IMR-90 (cell line): ENCODE measurements at regions not wholly inside any gene's neighbourhood (a gene's known extent, or its start where the extent isn't known, plus 50 kb on each side); places are given as distances from the start of the nearest gene placed in this dataset.

Experiments used
- ATAC-seq: fragments of 200-7000 bp; cut with Tn5 transposase; 2 replicates; pipeline ENCODE4 v1.9.1; 2020; ENCODE audit warnings: low read depth, mild to moderate bottlenecking, moderate library complexity
- BruUV-seq: library from RNA; stranded (reverse); fragments of 400-500 nt; replicated peaks from 2 replicates; lab custom pipeline; 2021; lab: Mats Ljungman, UMichigan
- CTCF ChIA-PET: fragments of 300-600 bp; formaldehyde crosslinking; extraction: SDS; loops from one replicate; lab custom pipeline; 2021; ENCODE audit warnings: antibody characterized with exemption; lab: Yijun Ruan, JAX
- POLR2A ChIA-PET: fragments of 300-600 bp; sonication (Branson Sonifier 250); formaldehyde crosslinking; loops from one replicate; lab custom pipeline; 2022; ENCODE audit warnings: antibody characterized with exemption; ENCODE audit not compliant: unreplicated experiment; lab: Charles Lee
- DNase-seq: peaks from one replicate; pipeline ENCODE4 v3.0.0; 2013
- H2AFZ ChIP-seq: replicated peaks from 2 replicates; pipeline ENCODE3; 2013; ENCODE audit warnings: low read length, mild to moderate bottlenecking; ENCODE audit not compliant: poor library complexity
- H2AK5ac ChIP-seq: 2 replicates; pipeline ENCODE4 v1.6.1; 2013; ENCODE audit warnings: low read depth, low read length, inconsistent platforms
- H2AK9ac ChIP-seq: replicated peaks from 2 replicates; pipeline ENCODE3; 2013; ENCODE audit warnings: mild to moderate bottlenecking, low read depth, low read length, moderate library complexity; ENCODE audit not compliant: poor library complexity
- H2BK120ac ChIP-seq: 2 replicates; pipeline ENCODE4 v1.6.1; 2013; ENCODE audit warnings: low read depth, low read length, inconsistent platforms
- H2BK15ac ChIP-seq: 3 replicates; pipeline ENCODE4 v1.6.1; 2013; ENCODE audit warnings: low read depth, low read length, inconsistent platforms
- H2BK20ac ChIP-seq: 2 replicates; pipeline ENCODE4 v1.6.1; 2013; ENCODE audit warnings: low read depth, mild to moderate bottlenecking, inconsistent platforms, low read length, moderate library complexity
- H2BK5ac ChIP-seq: 2 replicates; pipeline ENCODE4 v1.6.1; 2013; ENCODE audit warnings: mild to moderate bottlenecking, low read depth, low read length, inconsistent platforms; ENCODE audit not compliant: poor library complexity, severe bottlenecking
- H3K14ac ChIP-seq: replicated peaks from 2 replicates; pipeline ENCODE4 v1.6.1; 2013; ENCODE audit warnings: low read depth, low read length, inconsistent platforms
- H3K18ac ChIP-seq: 2 replicates; pipeline ENCODE4 v1.6.1; 2013; ENCODE audit warnings: low read depth, low read length, control low read depth
- H3K23ac ChIP-seq: 2 replicates; pipeline ENCODE4 v1.6.1; 2013; ENCODE audit warnings: low read depth, low read length, inconsistent platforms
- H3K27ac ChIP-seq: 2 replicates; pipeline ENCODE4 v1.5.1; 2013; ENCODE audit warnings: mild to moderate bottlenecking, control low read depth, low read length; ENCODE audit not compliant: insufficient read depth
- H3K27me3 ChIP-seq: 2 replicates; pipeline ENCODE4 v1.6.1; 2013; ENCODE audit warnings: low read length; ENCODE audit not compliant: control insufficient read depth, insufficient read depth
- H3K36me3 ChIP-seq: 2 replicates; pipeline ENCODE4 v1.6.1; 2013; ENCODE audit warnings: low read length, mixed read lengths; ENCODE audit not compliant: control insufficient read depth, insufficient read depth
- H3K4ac ChIP-seq: 2 replicates; pipeline ENCODE4 v1.6.1; 2013; ENCODE audit warnings: low read depth, low read length, inconsistent platforms
- H3K4me1 ChIP-seq: 2 replicates; pipeline ENCODE4 v1.6.1; 2013; ENCODE audit warnings: low read length, mixed read lengths; ENCODE audit not compliant: control insufficient read depth, insufficient read depth
- H3K4me2 ChIP-seq: 2 replicates; pipeline ENCODE4 v1.6.1; 2013; ENCODE audit warnings: low read depth, mild to moderate bottlenecking, control low read depth, low read length, moderate library complexity
- H3K4me3 ChIP-seq: 2 replicates; pipeline ENCODE4 v1.5.1; 2013; ENCODE audit warnings: low read depth, mild to moderate bottlenecking, control low read depth, low read length, moderate library complexity; ENCODE audit not compliant: insufficient read depth
- H3K56ac ChIP-seq: 2 replicates; pipeline ENCODE4 v1.6.1; 2013; ENCODE audit warnings: low read length, inconsistent platforms; ENCODE audit not compliant: insufficient read depth; ENCODE audit errors: extremely low read depth
- H3K79me1 ChIP-seq, 2 experiments: 2 replicates each; pipeline ENCODE4 v1.6.1; 2013; ENCODE audit warnings: low read length in 2 of 2, inconsistent platforms in 1 of 2, low read depth in 1 of 2
- H3K9ac ChIP-seq: 2 replicates; pipeline ENCODE4 v1.6.1; 2013; ENCODE audit warnings: low read depth, low read length, control low read depth
- H3K9me1 ChIP-seq: 2 replicates; pipeline ENCODE4 v1.6.1; 2013; ENCODE audit warnings: low read length, inconsistent platforms; ENCODE audit not compliant: insufficient read depth
- H3K9me3 ChIP-seq: 2 replicates; pipeline ENCODE4 v1.6.1; 2013; ENCODE audit warnings: low read length; ENCODE audit not compliant: control insufficient read depth, insufficient read depth
- H4K20me1 ChIP-seq: 2 replicates; pipeline ENCODE4 v1.6.1; 2013; ENCODE audit warnings: low read length, inconsistent platforms; ENCODE audit not compliant: insufficient read depth
- H4K5ac ChIP-seq: 2 replicates; pipeline ENCODE4 v1.6.1; 2013; ENCODE audit warnings: mild to moderate bottlenecking, low read depth, low read length, control low read depth
- H4K8ac ChIP-seq, 2 experiments: 2 replicates each; pipeline ENCODE4 v1.6.1; 2013; ENCODE audit warnings: low read depth in 2 of 2, low read length in 2 of 2, control low read depth in 1 of 2, inconsistent platforms in 1 of 2
- H4K91ac ChIP-seq: 2 replicates; pipeline ENCODE4 v1.6.1; 2013; ENCODE audit warnings: low read depth, low read length, inconsistent platforms; ENCODE audit not compliant: insufficient read depth
- MAZ ChIP-seq: IDR thresholded peaks from 2 replicates; pipeline ENCODE4 v1.6.1; 2012; ENCODE audit warnings: low read depth, mild to moderate bottlenecking, low read length, improper control_type of control experiment, moderate library complexity, borderline replicate concordance
- MXI1 ChIP-seq: IDR thresholded peaks from 2 replicates; pipeline ENCODE4 v1.6.1; 2012; ENCODE audit warnings: low read depth, mild to moderate bottlenecking, low read length, moderate library complexity, borderline replicate concordance
- NFE2L2 ChIP-seq: fragments of 150-350 bp; IDR thresholded peaks from 2 replicates; pipeline ENCODE4 v1.6.1; 2016; ENCODE audit warnings: low read depth, mild to moderate bottlenecking, low read length
- RAD21 ChIP-seq: IDR thresholded peaks from 2 replicates; pipeline ENCODE4 v1.6.1; 2012; ENCODE audit warnings: low read length, improper control_type of control experiment
- RFX5 ChIP-seq: IDR thresholded peaks from 2 replicates; pipeline ENCODE4 v1.8.0; 2012; ENCODE audit warnings: low read depth, mild to moderate bottlenecking, low read length, moderate library complexity
- WGBS, 2 experiments: methylation state at CpG; one replicate each; pipeline versions ENCODE4 v1.1.5 to v1.1.7; 2013; ENCODE audit warnings: missing lambda C conversion rate in 2 of 2; ENCODE audit not compliant: insufficient read length in 1 of 2; ENCODE audit errors: extremely low coverage in 2 of 2; 5-methylcytosine and 5-hydroxymethylcytosine counted together
- dilution Hi-C: fragments of 300-500 bp; cut with HindIII; formaldehyde crosslinking; loops from one replicate; pipeline ENCODE4 v1.14.3; 2018; ENCODE audit warnings: low sequenced_read_pairs; ENCODE audit not compliant: unreplicated experiment
- in situ Hi-C: fragments of 300-500 bp; cut with MboI; formaldehyde crosslinking; loops from 3 replicates; pipeline ENCODE4 v1.14.3; 2019; ENCODE audit warnings: low sequenced_read_pairs, inconsistent platforms, mixed read lengths
- intact Hi-C: fragments of 100-400 bp; cut with micrococcal nuclease; formaldehyde crosslinking; loops from 2 replicates; pipeline ENCODE4 v1.10.0; 2022
- TF ChIP-seq, protein P1 (sequence below): fragments of 150-350 bp; IDR thresholded peaks from 2 replicates; pipeline ENCODE4 v1.6.1; 2017; ENCODE audit warnings: mild to moderate bottlenecking, antibody characterized with exemption, low read length, low read depth

GRCh38 chr1:90414201-90414600 is 302.9 kb downstream of the BARHL2 start:
- H2AK5ac ChIP-seq = no peak overlapping the region
- H3K14ac ChIP-seq = no peak overlapping the region
- H4K91ac ChIP-seq = no peak overlapping the region
- H2AFZ ChIP-seq = no peak overlapping the region
- no peaks in the 10 kb centered on the region for H3K9me1 ChIP-seq
- H3K4me1 ChIP-seq = no peaks in the 10 kb centered on the region
- H3K4me3 ChIP-seq = no peak overlapping the region
- intact Hi-C loops (no loop called here), dilution Hi-C loops (no loop called here), in situ Hi-C loops (no loop called here)
- H3K27me3 ChIP-seq = no peaks in the 10 kb centered on the region
- BruUV-seq = no TSS peak
- TF ChIP-seq RFX5 (no peak), RAD21 (no peak), MAZ (no peak), NFE2L2 (no peak), MXI1 (no peak)
- TF ChIP-seq, protein P1, sequence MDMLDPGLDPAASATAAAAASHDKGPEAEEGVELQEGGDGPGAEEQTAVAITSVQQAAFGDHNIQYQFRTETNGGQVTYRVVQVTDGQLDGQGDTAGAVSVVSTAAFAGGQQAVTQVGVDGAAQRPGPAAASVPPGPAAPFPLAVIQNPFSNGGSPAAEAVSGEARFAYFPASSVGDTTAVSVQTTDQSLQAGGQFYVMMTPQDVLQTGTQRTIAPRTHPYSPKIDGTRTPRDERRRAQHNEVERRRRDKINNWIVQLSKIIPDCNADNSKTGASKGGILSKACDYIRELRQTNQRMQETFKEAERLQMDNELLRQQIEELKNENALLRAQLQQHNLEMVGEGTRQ = no peak
- H2BK5ac ChIP-seq = no peak overlapping the region
- DNase-seq (no peak), ATAC-seq (no peak)
- H2BK15ac ChIP-seq = no peak overlapping the region
- no peak overlapping the region for H2AK9ac ChIP-seq
- no peak overlapping the region for H4K5ac ChIP-seq
- no peak overlapping the region for H2BK20ac ChIP-seq
- H3K27ac ChIP-seq = no peak overlapping the region
- no peak overlapping the region for H2BK120ac ChIP-seq
- H3K18ac ChIP-seq = no peak overlapping the region
- CTCF ChIA-PET = no interaction called here
- POLR2A ChIA-PET = no interaction called here
- no peaks in the 10 kb centered on the region for H3K9me3 ChIP-seq
- H3K4me2 ChIP-seq = no peak overlapping the region
- H4K8ac ChIP-seq = no peak overlapping the region
- no peaks in the 10 kb centered on the region for H3K36me3 ChIP-seq
- no peaks in the 10 kb centered on the region for H4K20me1 ChIP-seq
- no peak overlapping the region for H3K4ac ChIP-seq
- H3K23ac ChIP-seq = no peak overlapping the region
- 50% methylated on average over 1 of the region's 1 CpG; no CpG with 5 or more reads in 1 of the 2 experiments for WGBS, 2 experiments
- H3K56ac ChIP-seq = no peak overlapping the region
- H3K9ac ChIP-seq = no peak overlapping the region
- no peaks in the 10 kb centered on the region for H3K79me1 ChIP-seq
